A549 (cell line): ENCODE measurements at regions not wholly inside any gene's neighbourhood (a gene's known extent, or its start where the extent isn't known, plus 50 kb on each side); places are given as distances from the start of the nearest gene placed in this dataset.

Experiments used
- CBX2 ChIP-seq: fragments of 200-600 bp; sonication (generic); IDR thresholded peaks from 2 replicates; pipeline ENCODE4 v1.6.1; 2016; ENCODE audit warnings: low read depth, mild to moderate bottlenecking, borderline replicate concordance
- EP300 ChIP-seq, 2 experiments: fragments of >200 bp; sonication (Bioruptor Twin); formaldehyde crosslinking; IDR thresholded peaks; 2 replicates in 1 of 2; 3 replicates in 1 of 2; pipeline ENCODE4 v1.6.1; 2016 to 2017
- FOSB ChIP-seq: fragments of 250-450 bp; sonication (Bioruptor Pico); IDR thresholded peaks from 2 replicates; pipeline ENCODE4 v1.5.0; 2020; ENCODE audit warnings: mild to moderate bottlenecking, moderate library complexity
- GATA3 ChIP-seq: IDR thresholded peaks from 2 replicates; pipeline ENCODE4 v1.6.1; 2012; ENCODE audit warnings: borderline replicate concordance
- JUNB ChIP-seq: fragments of >200 bp; sonication (Bioruptor Twin); formaldehyde crosslinking; IDR thresholded peaks from 2 replicates; pipeline ENCODE4 v1.6.1; 2016
- KDM1A ChIP-seq: fragments of 200-600 bp; sonication (generic); IDR thresholded peaks from 2 replicates; pipeline ENCODE4 v1.6.1; 2016; ENCODE audit warnings: low read depth, mild to moderate bottlenecking
- MAZ ChIP-seq: fragments of 150-350 bp; IDR thresholded peaks from 2 replicates; pipeline ENCODE4 v1.6.1; 2014; ENCODE audit warnings: antibody characterized with exemption, low read depth, low read length, borderline replicate concordance
- NR3C1 ChIP-seq: fragments of >200 bp; sonication (Bioruptor Twin); formaldehyde crosslinking; IDR thresholded peaks from 3 replicates; pipeline ENCODE4 v1.6.1; 2017
- POLR2A ChIP-seq: IDR thresholded peaks from 2 replicates; pipeline ENCODE4 v1.6.1; 2012; ENCODE audit warnings: mild to moderate bottlenecking, low read length
- RCOR1 ChIP-seq: fragments of 150-350 bp; IDR thresholded peaks from 2 replicates; pipeline ENCODE4 v1.6.1; 2014; ENCODE audit warnings: antibody characterized with exemption, low read length, low read depth
- RFX5 ChIP-seq: fragments of 450-650 bp; IDR thresholded peaks from 2 replicates; pipeline ENCODE4 v1.7.1; 2014; ENCODE audit warnings: antibody characterized with exemption, mild to moderate bottlenecking, moderate library complexity
- TF ChIP-seq, protein P1 (sequence below): fragments of >200 bp; sonication (Bioruptor Twin); formaldehyde crosslinking; IDR thresholded peaks from 3 replicates; pipeline ENCODE4 v1.5.1; 2016

DNA sequence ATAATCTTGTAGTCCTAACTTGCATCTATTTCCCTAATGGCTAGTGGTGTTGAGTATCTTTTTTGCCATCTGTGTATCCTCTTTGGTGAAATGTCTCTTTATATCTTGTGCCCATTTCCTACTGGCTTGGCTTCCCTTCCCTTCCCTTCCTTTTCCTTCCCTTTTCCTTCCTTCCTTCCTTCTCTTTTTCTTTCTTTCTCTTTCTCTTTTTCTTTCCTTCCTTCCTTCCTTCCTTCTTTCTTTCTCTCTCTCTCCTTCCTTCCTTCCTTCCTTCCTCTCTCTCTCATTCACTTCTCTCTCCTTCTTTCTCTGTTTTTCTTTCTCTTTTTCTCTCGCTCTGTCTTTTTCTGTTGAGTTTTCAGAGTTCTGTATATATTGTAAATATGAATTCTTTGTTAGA, 61.5 kb upstream of the SLC4A4 start:
- TF ChIP-seq, protein P1, sequence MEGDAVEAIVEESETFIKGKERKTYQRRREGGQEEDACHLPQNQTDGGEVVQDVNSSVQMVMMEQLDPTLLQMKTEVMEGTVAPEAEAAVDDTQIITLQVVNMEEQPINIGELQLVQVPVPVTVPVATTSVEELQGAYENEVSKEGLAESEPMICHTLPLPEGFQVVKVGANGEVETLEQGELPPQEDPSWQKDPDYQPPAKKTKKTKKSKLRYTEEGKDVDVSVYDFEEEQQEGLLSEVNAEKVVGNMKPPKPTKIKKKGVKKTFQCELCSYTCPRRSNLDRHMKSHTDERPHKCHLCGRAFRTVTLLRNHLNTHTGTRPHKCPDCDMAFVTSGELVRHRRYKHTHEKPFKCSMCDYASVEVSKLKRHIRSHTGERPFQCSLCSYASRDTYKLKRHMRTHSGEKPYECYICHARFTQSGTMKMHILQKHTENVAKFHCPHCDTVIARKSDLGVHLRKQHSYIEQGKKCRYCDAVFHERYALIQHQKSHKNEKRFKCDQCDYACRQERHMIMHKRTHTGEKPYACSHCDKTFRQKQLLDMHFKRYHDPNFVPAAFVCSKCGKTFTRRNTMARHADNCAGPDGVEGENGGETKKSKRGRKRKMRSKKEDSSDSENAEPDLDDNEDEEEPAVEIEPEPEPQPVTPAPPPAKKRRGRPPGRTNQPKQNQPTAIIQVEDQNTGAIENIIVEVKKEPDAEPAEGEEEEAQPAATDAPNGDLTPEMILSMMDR, result no peak
- TF ChIP-seq POLR2A, result no peak
- no peak for TF ChIP-seq FOSB (CRISPR knock-in tag)
- no peak for TF ChIP-seq EP300 (IDR thresholded peaks at IDR 0.05)
- TF ChIP-seq JUNB, result no peak
- TF ChIP-seq KDM1A, result no peak
- TF ChIP-seq RCOR1, result no peak
- no peak for TF ChIP-seq GATA3
- TF ChIP-seq MAZ, result no peak
- TF ChIP-seq NR3C1, result no peak
- no peak for TF ChIP-seq CBX2
- TF ChIP-seq RFX5, result no peak
